ENCODE measurements at regions not wholly inside any gene's neighbourhood (a gene's known extent, or its start where the extent isn't known, plus 50 kb on each side); places are given as distances from the start of the nearest gene placed in this dataset.

GRCh38 chr5:60205071-60205470, 311.5 kb upstream of the PDE4D start:
- H3K9me3 ChIP-seq = no peaks in the 10 kb centered on the region
- no peak overlapping the region for H3K27ac ChIP-seq
- no peak overlapping the region for H3K4me3 ChIP-seq
- no peaks in the 10 kb centered on the region for H3K4me1 ChIP-seq
- DNase-seq = no peak
- no peak for TF ChIP-seq POLR2A (IDR thresholded peaks at IDR 0.05)
- no peaks in the 10 kb centered on the region for H3K27me3 ChIP-seq
- intact Hi-C loops (cut with DNase I) = no loop called here
- H3K36me3 ChIP-seq = no peaks in the 10 kb centered on the region
- WGBS, 2 donors = 69 to 88% methylated on average over 1 to 2 of the region's 2 CpGs

- Histone ChIP-seq H3K36me3 (no peaks in the 10 kb centered on the region), H3K4me1 (no peaks in the 10 kb centered on the region), H3K4me3 (no peak overlapping the region), H3K27me3 (no peaks in the 10 kb centered on the region), H3K9me3 (no peaks in the 10 kb centered on the region), H3K27ac (no peak overlapping the region)
- intact Hi-C loops (cut with DNase I) = no loop called here
- TF ChIP-seq CTCF (IDR thresholded peaks at IDR 0.05) (no peak), POLR2A (IDR thresholded peaks at IDR 0.05) (no peak)
- no peak for DNase-seq
- WGBS, 2 donors = 23 to 29% methylated on average over 1 to 2 of the region's 2 CpGs
Observed at GRCh38 chr5:60196385-60197113, 303.0 kb upstream of the PDE4D start.

GRCh38 chr5:60195551-60195950, 302.0 kb upstream of the PDE4D start:
- H3K9me3 ChIP-seq = no peaks in the 10 kb centered on the region
- intact Hi-C loops (cut with DNase I) = no loop called here
- H3K27ac ChIP-seq = no peak overlapping the region
- no peaks in the 10 kb centered on the region for H3K4me1 ChIP-seq
- H3K27me3 ChIP-seq = no peaks in the 10 kb centered on the region
- H3K4me3 ChIP-seq = no peak overlapping the region
- no peaks in the 10 kb centered on the region for H3K36me3 ChIP-seq
- TF ChIP-seq POLR2A (IDR thresholded peaks at IDR 0.05) = no peak
- TF ChIP-seq CTCF (IDR thresholded peaks at IDR 0.05) = no peak
- DNase-seq = no peak
- WGBS, 2 donors = 74 to 86% methylated on average over 6 of the region's 6 CpGs

- intact Hi-C loops (cut with DNase I) = no loop called here
- H3K4me3 ChIP-seq = no peak overlapping the region
- DNase-seq = no peak
- H3K9me3 ChIP-seq = no peaks in the 10 kb centered on the region
- no peaks in the 10 kb centered on the region for H3K36me3 ChIP-seq
- TF ChIP-seq CTCF (IDR thresholded peaks at IDR 0.05) (no peak), POLR2A (IDR thresholded peaks at IDR 0.05) (no peak)
- WGBS, 2 donors = 71 to 92% methylated on average over 1 of the region's 1 CpG
- H3K27ac ChIP-seq = no peak overlapping the region
- no peaks in the 10 kb centered on the region for H3K4me1 ChIP-seq
- no peaks in the 10 kb centered on the region for H3K27me3 ChIP-seq
Observed at GRCh38 chr5:60195083-60195482, 301.6 kb upstream of the PDE4D start.

- Histone ChIP-seq H3K4me1 (no peaks in the 10 kb centered on the region), H3K27me3 (no peaks in the 10 kb centered on the region), H3K4me3 (no peak overlapping the region), H3K36me3 (no peaks in the 10 kb centered on the region), H3K27ac (no peak overlapping the region), H3K9me3 (no peaks in the 10 kb centered on the region)
- TF ChIP-seq CTCF (IDR thresholded peaks at IDR 0.05) (no peak), POLR2A (IDR thresholded peaks at IDR 0.05) (no peak)
- intact Hi-C loops (cut with DNase I) = no loop called here
- DNase-seq = no peak
- 27 to 36% methylated on average over 8 of the region's 8 CpGs for WGBS, 2 donors
Observed at GRCh38 chr5:60185231-60186099, 291.9 kb upstream of the PDE4D start.
